CD1c-positive myeloid dendritic cell (primary cell): ENCODE measurements at regions not wholly inside any gene's neighbourhood (a gene's known extent, or its start where the extent isn't known, plus 50 kb on each side); places are given as distances from the start of the nearest gene placed in this dataset.
"Not testable (repeated sequence)": the region's sequence is repeated elsewhere in the genome, so short reads cannot be mapped to it uniquely, and the experiment has no call there.

Experiments used
- DNase-seq: peaks from one replicate; pipeline ENCODE4 v3.0.0-alpha.2; 2016; ENCODE audit errors: extremely low spot score

GRCh38 chr13:67452526-67452925 is 222.4 kb upstream of the PCDH9 start:
- not testable (repeated sequence) for DNase-seq

GRCh38 chr13:67445436-67445835 is 215.3 kb upstream of the PCDH9 start:
- DNase-seq, result no peak

- DNase-seq, result no peak
These were observed 213.8 kb upstream of the PCDH9 start for GRCh38 chr13:67443923-67444322.

- no peak for DNase-seq
These were observed 210.3 kb upstream of the PCDH9 start for GRCh38 chr13:67440236-67440975.

- DNase-seq, result no peak
These were observed 209.2 kb upstream of the PCDH9 start for GRCh38 chr13:67439365-67439764.

- DNase-seq, result no peak
These were observed 208.3 kb upstream of the PCDH9 start for GRCh38 chr13:67438465-67438864.

GRCh38 chr13:67437244-67437643 is 207.1 kb upstream of the PCDH9 start:
- no peak for DNase-seq

GRCh38 chr13:67421475-67421874 is 191.3 kb upstream of the PCDH9 start:
- DNase-seq, result no peak

GRCh38 chr13:67416047-67416925 is 186.2 kb upstream of the PCDH9 start:
- DNase-seq, result no peak

- DNase-seq, result no peak
These were observed 180.5 kb upstream of the PCDH9 start for GRCh38 chr13:67410645-67411044.

- no peak for DNase-seq
These were observed 178.7 kb upstream of the PCDH9 start for GRCh38 chr13:67408798-67409197.

- no peak for DNase-seq
These were observed 172.4 kb upstream of the PCDH9 start for GRCh38 chr13:67402546-67402945.

GRCh38 chr13:67395577-67395976 is 165.4 kb upstream of the PCDH9 start:
- DNase-seq, result no peak

- no peak for DNase-seq
These were observed 161.9 kb upstream of the PCDH9 start for GRCh38 chr13:67392014-67392413.

GRCh38 chr13:67390462-67391086 is 160.4 kb upstream of the PCDH9 start:
- DNase-seq, result no peak

GRCh38 chr13:67389171-67389570 is 159.0 kb upstream of the PCDH9 start:
- no peak for DNase-seq

- DNase-seq, result not testable (repeated sequence)
These were observed 153.1 kb upstream of the PCDH9 start for GRCh38 chr13:67383109-67383757.

GRCh38 chr13:67377919-67378318 is 147.8 kb upstream of the PCDH9 start:
- DNase-seq, result no peak

- DNase-seq, result no peak
These were observed 144.3 kb upstream of the PCDH9 start for GRCh38 chr13:67374391-67374790.

- no peak for DNase-seq
These were observed 142.8 kb upstream of the PCDH9 start for GRCh38 chr13:67372868-67373464.

- no peak for DNase-seq
These were observed 139.9 kb upstream of the PCDH9 start for GRCh38 chr13:67369895-67370660.
